Uterus (tissue), 2 donors: ENCODE measurements at regions not wholly inside any gene's neighbourhood (a gene's known extent, or its start where the extent isn't known, plus 50 kb on each side); places are given as distances from the start of the nearest gene placed in this dataset.

ENCODE experiments used
- POLR2A ChIP-seq, 2 donors: fragments of 450-650 bp; IDR thresholded peaks; one replicate each; pipeline ENCODE4 v1.6.1; 2016; ENCODE audit warnings: antibody characterized with exemption in 2 of 2, mild to moderate bottlenecking in 1 of 2, moderate library complexity in 1 of 2
- TF ChIP-seq, protein P1 (sequence below), 4 experiments: fragments of 200-600 bp in 2 of 4; fragments of 450-650 bp in 2 of 4; sonication (generic) in 2 of 4; IDR thresholded peaks; one replicate each; pipeline ENCODE4 v1.5.1; 2016 to 2019; ENCODE audit warnings: antibody characterized with exemption in 4 of 4, mild to moderate bottlenecking in 2 of 4, moderate library complexity in 1 of 4

DNA sequence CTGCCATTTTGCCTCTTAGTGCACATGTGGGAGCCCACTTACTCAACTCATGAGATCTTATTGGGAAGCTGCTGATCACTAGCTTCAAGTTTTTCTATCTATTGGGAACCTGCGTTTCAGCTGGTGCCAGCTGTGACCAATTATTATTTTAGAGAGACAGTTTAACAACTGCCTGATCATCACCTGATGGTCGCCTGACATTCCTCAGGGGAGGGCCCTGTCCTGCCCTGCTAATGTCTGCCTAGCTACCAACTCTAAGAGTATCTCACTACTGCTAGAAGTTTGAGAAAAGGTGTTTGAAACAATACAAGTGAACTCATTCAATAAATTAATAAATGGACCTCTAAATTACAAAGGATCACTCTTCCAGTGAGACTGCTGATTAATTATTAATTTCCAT lies 95.5 kb downstream of the PCDH7 start:
- TF ChIP-seq, protein P1, sequence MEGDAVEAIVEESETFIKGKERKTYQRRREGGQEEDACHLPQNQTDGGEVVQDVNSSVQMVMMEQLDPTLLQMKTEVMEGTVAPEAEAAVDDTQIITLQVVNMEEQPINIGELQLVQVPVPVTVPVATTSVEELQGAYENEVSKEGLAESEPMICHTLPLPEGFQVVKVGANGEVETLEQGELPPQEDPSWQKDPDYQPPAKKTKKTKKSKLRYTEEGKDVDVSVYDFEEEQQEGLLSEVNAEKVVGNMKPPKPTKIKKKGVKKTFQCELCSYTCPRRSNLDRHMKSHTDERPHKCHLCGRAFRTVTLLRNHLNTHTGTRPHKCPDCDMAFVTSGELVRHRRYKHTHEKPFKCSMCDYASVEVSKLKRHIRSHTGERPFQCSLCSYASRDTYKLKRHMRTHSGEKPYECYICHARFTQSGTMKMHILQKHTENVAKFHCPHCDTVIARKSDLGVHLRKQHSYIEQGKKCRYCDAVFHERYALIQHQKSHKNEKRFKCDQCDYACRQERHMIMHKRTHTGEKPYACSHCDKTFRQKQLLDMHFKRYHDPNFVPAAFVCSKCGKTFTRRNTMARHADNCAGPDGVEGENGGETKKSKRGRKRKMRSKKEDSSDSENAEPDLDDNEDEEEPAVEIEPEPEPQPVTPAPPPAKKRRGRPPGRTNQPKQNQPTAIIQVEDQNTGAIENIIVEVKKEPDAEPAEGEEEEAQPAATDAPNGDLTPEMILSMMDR (IDR thresholded peaks at IDR 0.05) = no peak
- no peak for TF ChIP-seq POLR2A (IDR thresholded peaks at IDR 0.05)
